Endothelial cell of umbilical vein (primary cell): ENCODE measurements at regions not wholly inside any gene's neighbourhood (a gene's known extent, or its start where the extent isn't known, plus 50 kb on each side); places are given as distances from the start of the nearest gene placed in this dataset.

Source experiments
- BruUV-seq: library from RNA; stranded (reverse); fragments of 400-500 nt; replicated peaks from 2 replicates; lab custom pipeline; 2021; lab: Mats Ljungman, UMichigan
- CTCF ChIA-PET: fragments of 300-600, 350-600 bp; sonication (Branson Sonifier 250); formaldehyde crosslinking; loops from one replicate; lab custom pipeline; 2021; ENCODE audit warnings: antibody characterized with exemption, inconsistent platforms; lab: Charles Lee
- POLR2A ChIA-PET: fragments of 300-600, 350-600 bp; sonication (Branson Sonifier 250); formaldehyde crosslinking; loops from one replicate; lab custom pipeline; 2021; ENCODE audit warnings: antibody characterized with exemption, inconsistent platforms; lab: Charles Lee
- DNase-seq: peaks from one replicate; pipeline ENCODE4 v3.0.0-alpha.2; 2011; ENCODE audit warnings: low read depth, low spot score
- FAIRE-seq: peaks from 2 replicates; lab custom pipeline; 2011; peaks lifted over from hg19 to GRCh38; lab: Jason Lieb, UNC
- H2AFZ ChIP-seq: 2 replicates; pipeline ENCODE4 v1.6.0; 2012; ENCODE audit warnings: low read depth, low read length, control low read depth, inconsistent platforms
- H3K27ac ChIP-seq: 2 replicates; pipeline ENCODE4 v1.5.1; 2011; ENCODE audit warnings: low read depth, mild to moderate bottlenecking, control low read depth, low read length, moderate library complexity; ENCODE audit not compliant: insufficient read depth
- H3K27me3 ChIP-seq, 2 experiments: 2 replicates each; pipeline versions ENCODE4 v1.6.0 to v1.6.1; 2011; ENCODE audit warnings: low read length in 2 of 2, mixed read lengths in 1 of 2; ENCODE audit not compliant: control insufficient read depth in 2 of 2, insufficient read depth in 2 of 2
- H3K36me3 ChIP-seq, 2 experiments: 2 replicates in 1 of 2; 3 replicates in 1 of 2; pipeline ENCODE4 v1.5.1; 2011; ENCODE audit warnings: low read length in 2 of 2, mild to moderate bottlenecking in 1 of 2, moderate library complexity in 1 of 2; ENCODE audit not compliant: control insufficient read depth in 2 of 2, insufficient read depth in 2 of 2; ENCODE audit errors: extremely low read depth in 1 of 2
- H3K4me1 ChIP-seq: 3 replicates; pipeline ENCODE4 v1.5.1; 2011; ENCODE audit warnings: mild to moderate bottlenecking, low read length; ENCODE audit not compliant: control insufficient read depth, insufficient read depth; ENCODE audit errors: extremely low read depth
- H3K4me2 ChIP-seq: 2 replicates; pipeline ENCODE4 v1.6.1; 2011; ENCODE audit warnings: low read length, control low read depth, mixed read lengths; ENCODE audit not compliant: insufficient read depth
- H3K4me3 ChIP-seq, 3 experiments: fragments of 200-600 bp in 1 of 3; sonication (generic), shearing (Covaris generic) in 1 of 3; replicated peaks in 1 of 3; 2 replicates each; pipeline ENCODE4 v1.5.1; 2011 to 2016; ENCODE audit warnings: control low read depth in 3 of 3, low read length in 3 of 3, mild to moderate bottlenecking in 2 of 3, inconsistent platforms in 1 of 3, low read depth in 1 of 3, moderate library complexity in 1 of 3; ENCODE audit not compliant: insufficient read depth in 1 of 3
- H3K79me2 ChIP-seq: 2 replicates; pipeline ENCODE4 v1.6.0; 2012; ENCODE audit warnings: low read length, inconsistent platforms; ENCODE audit not compliant: control insufficient read depth, insufficient read depth
- H3K9ac ChIP-seq: replicated peaks from 2 replicates; pipeline ENCODE3; 2011; ENCODE audit warnings: low read length, control low read depth; ENCODE audit not compliant: insufficient read depth; ENCODE audit errors: extremely low read depth
- H3K9me1 ChIP-seq: replicated peaks from 3 replicates; pipeline ENCODE4 v1.6.0; 2011; ENCODE audit warnings: mild to moderate bottlenecking, low read length; ENCODE audit not compliant: control insufficient read depth, insufficient read depth; ENCODE audit errors: extremely low read depth
- H3K9me3 ChIP-seq: replicated peaks from 2 replicates; pipeline ENCODE4 v1.5.1; 2012; ENCODE audit warnings: low read length, inconsistent platforms; ENCODE audit not compliant: control insufficient read depth, insufficient read depth
- H4K20me1 ChIP-seq: replicated peaks from 2 replicates; pipeline ENCODE3; 2011; ENCODE audit warnings: mild to moderate bottlenecking, low read length; ENCODE audit not compliant: control insufficient read depth, insufficient read depth; ENCODE audit errors: extremely low read depth
- EZH2 ChIP-seq: IDR thresholded peaks from 2 replicates; pipeline ENCODE4 v1.6.1; 2012; ENCODE audit warnings: borderline replicate concordance, low read depth, mild to moderate bottlenecking, moderate library complexity, low read length, inconsistent platforms; ENCODE audit not compliant: severe bottlenecking
- FOS ChIP-seq: IDR thresholded peaks from 2 replicates; pipeline ENCODE4 v1.6.1; 2011; ENCODE audit warnings: mild to moderate bottlenecking, low read length, moderate library complexity, borderline replicate concordance; ENCODE audit not compliant: insufficient read depth
- GATA2 ChIP-seq: IDR thresholded peaks from 2 replicates; pipeline ENCODE4 v1.7.0; 2011; ENCODE audit warnings: low read depth, mild to moderate bottlenecking, moderate library complexity, mixed read lengths, low read length; ENCODE audit not compliant: insufficient read length, insufficient read depth
- JUN ChIP-seq: IDR thresholded peaks from 2 replicates; pipeline ENCODE4 v1.6.1; 2011; ENCODE audit warnings: borderline replicate concordance, low read depth; ENCODE audit not compliant: insufficient read length, insufficient read depth
- MYC ChIP-seq: IDR thresholded peaks from one replicate; pipeline ENCODE4 v1.6.1; 2011; ENCODE audit warnings: mild to moderate bottlenecking, low read depth, low read length
- POLR2A ChIP-seq: IDR thresholded peaks from 2 replicates; pipeline ENCODE4 v1.6.1; 2012; ENCODE audit warnings: low read depth, mild to moderate bottlenecking, control low read depth, low read length
- POLR2AphosphoS5 ChIP-seq: IDR thresholded peaks from 2 replicates; pipeline ENCODE4 v1.6.1; 2012; ENCODE audit warnings: low read depth, mild to moderate bottlenecking, control low read depth, low read length, moderate library complexity; ENCODE audit not compliant: insufficient read depth
- dilution Hi-C: fragments of 300-500 bp; cut with MboI; formaldehyde crosslinking; loops from one replicate; pipeline ENCODE4 v1.15.0; 2019; ENCODE audit warnings: low sequenced_read_pairs; ENCODE audit not compliant: extremely low pct_ligation_motif_present
- intact Hi-C: fragments of 100-400 bp; cut with micrococcal nuclease; formaldehyde crosslinking; loops from one replicate; pipeline ENCODE4 v1.10.0; 2022
- TF ChIP-seq, protein P1 (sequence below), 2 donors: IDR thresholded peaks; 1 replicate in 1 of 2; 2 replicates in 1 of 2; pipeline ENCODE4 v1.5.1; 2011; ENCODE audit warnings: low read length in 2 of 2, mild to moderate bottlenecking in 2 of 2, moderate library complexity in 2 of 2, control low read depth in 1 of 2, inconsistent platforms in 1 of 2, low read depth in 1 of 2; ENCODE audit not compliant: insufficient read depth in 1 of 2; ENCODE audit errors: extremely low read depth in 1 of 2
- TF ChIP-seq, protein P2 (sequence below): IDR thresholded peaks from 2 replicates; pipeline ENCODE4 v1.6.1; 2011; ENCODE audit not compliant: insufficient read depth, insufficient read length

GRCh38 chr2:215779912-215780311 is 233.4 kb downstream of the MREG start:
- TF ChIP-seq EZH2 (no peak), FOS (no peak), GATA2 (no peak), MYC (no peak), JUN (no peak), POLR2AphosphoS5 (no peak), POLR2A (no peak)
- TF ChIP-seq, protein P1, sequence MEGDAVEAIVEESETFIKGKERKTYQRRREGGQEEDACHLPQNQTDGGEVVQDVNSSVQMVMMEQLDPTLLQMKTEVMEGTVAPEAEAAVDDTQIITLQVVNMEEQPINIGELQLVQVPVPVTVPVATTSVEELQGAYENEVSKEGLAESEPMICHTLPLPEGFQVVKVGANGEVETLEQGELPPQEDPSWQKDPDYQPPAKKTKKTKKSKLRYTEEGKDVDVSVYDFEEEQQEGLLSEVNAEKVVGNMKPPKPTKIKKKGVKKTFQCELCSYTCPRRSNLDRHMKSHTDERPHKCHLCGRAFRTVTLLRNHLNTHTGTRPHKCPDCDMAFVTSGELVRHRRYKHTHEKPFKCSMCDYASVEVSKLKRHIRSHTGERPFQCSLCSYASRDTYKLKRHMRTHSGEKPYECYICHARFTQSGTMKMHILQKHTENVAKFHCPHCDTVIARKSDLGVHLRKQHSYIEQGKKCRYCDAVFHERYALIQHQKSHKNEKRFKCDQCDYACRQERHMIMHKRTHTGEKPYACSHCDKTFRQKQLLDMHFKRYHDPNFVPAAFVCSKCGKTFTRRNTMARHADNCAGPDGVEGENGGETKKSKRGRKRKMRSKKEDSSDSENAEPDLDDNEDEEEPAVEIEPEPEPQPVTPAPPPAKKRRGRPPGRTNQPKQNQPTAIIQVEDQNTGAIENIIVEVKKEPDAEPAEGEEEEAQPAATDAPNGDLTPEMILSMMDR (IDR thresholded peaks at IDR 0.05; ENCODE audit: extremely low read depth in 1 of 2, insufficient read depth in 1 of 2, low read depth in 1 of 2, low read length in 2 of 2): no peak
- TF ChIP-seq, protein P2, sequence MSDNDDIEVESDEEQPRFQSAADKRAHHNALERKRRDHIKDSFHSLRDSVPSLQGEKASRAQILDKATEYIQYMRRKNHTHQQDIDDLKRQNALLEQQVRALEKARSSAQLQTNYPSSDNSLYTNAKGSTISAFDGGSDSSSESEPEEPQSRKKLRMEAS: no peak
- no peak for FAIRE-seq
- intact Hi-C loops: no loop called here

More at GRCh38 chr2:215779912-215780311, 233.4 kb downstream of the MREG start:
- POLR2A ChIA-PET: no interaction called here
- peaks cover 17% of the 10 kb centered on the region for H3K79me2 ChIP-seq
- no peak overlapping the region for H3K4me3 ChIP-seq
- dilution Hi-C loops: no loop called here
- no peaks in the 10 kb centered on the region for H3K27me3 ChIP-seq
- H3K4me1 ChIP-seq: peaks cover under 1% of the 10 kb centered on the region
- CTCF ChIA-PET: interaction anchor here (1.0 kb wide), 1 partner anchor 13 kb away, joined by 4 read pairs; no protein-coding TSS in a partner anchor
- no TSS peak for BruUV-seq
- no peak overlapping the region for H3K9ac ChIP-seq
- no peak overlapping the region for H2AFZ ChIP-seq
- no peaks in the 10 kb centered on the region for H3K9me1 ChIP-seq
- no peak overlapping the region for H3K4me2 ChIP-seq
- no peak overlapping the region for H3K27ac ChIP-seq
- no peaks in the 10 kb centered on the region for H4K20me1 ChIP-seq
- H3K9me3 ChIP-seq: no peaks in the 10 kb centered on the region
- DNase-seq: no peak
- H3K36me3 ChIP-seq: peaks cover 8% of the 10 kb centered on the region in 2 experiments
